Rectal smooth muscle tissue (tissue), 1 donor: ENCODE measurements at regions not wholly inside any gene's neighbourhood (a gene's known extent, or its start where the extent isn't known, plus 50 kb on each side); places are given as distances from the start of the nearest gene placed in this dataset.

Experiments
- H3K27ac ChIP-seq: one replicate; pipeline ENCODE4 v1.7.0; 2013; ENCODE audit warnings: low read depth, low read length, inconsistent platforms
- H3K27me3 ChIP-seq: one replicate; pipeline ENCODE4 v1.7.0; 2013; ENCODE audit warnings: low read length; ENCODE audit not compliant: control insufficient read depth, insufficient read depth
- H3K36me3 ChIP-seq: one replicate; pipeline ENCODE4 v1.7.0; 2013; ENCODE audit warnings: low read length; ENCODE audit not compliant: control insufficient read depth, insufficient read depth
- H3K4me1 ChIP-seq: one replicate; pipeline ENCODE4 v1.7.0; 2013; ENCODE audit warnings: low read length; ENCODE audit not compliant: control insufficient read depth, insufficient read depth
- H3K4me3 ChIP-seq: one replicate; pipeline ENCODE4 v1.7.0; 2013; ENCODE audit warnings: low read length
- H3K9ac ChIP-seq: one replicate; pipeline ENCODE4 v1.7.0; 2013; ENCODE audit warnings: low read length

DNA sequence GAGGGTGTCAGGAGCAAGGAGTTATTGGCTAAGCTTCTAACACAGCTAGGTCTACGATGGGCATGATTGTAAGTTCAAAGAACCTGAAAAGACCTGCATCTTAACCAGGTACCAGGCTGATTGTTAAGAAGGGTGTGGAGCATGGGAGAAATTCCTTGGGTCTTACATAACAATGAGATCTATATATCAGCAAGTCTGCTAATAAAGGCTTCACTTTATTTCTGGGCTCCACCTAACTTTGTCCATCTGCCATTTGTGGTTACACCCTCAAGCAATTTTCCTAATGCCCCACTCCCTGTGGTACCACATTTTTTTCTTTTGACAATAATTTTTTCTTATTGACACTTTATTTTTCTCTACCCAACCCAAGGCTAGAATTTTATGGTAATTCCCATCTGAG, 223.5 kb upstream of the JAG1 start:
- H3K4me1 ChIP-seq: no peaks in the 10 kb centered on the region
- H3K27ac ChIP-seq: no peak overlapping the region
- H3K27me3 ChIP-seq: no peaks in the 10 kb centered on the region
- no peak overlapping the region for H3K4me3 ChIP-seq
- H3K36me3 ChIP-seq: no peaks in the 10 kb centered on the region
- no peak overlapping the region for H3K9ac ChIP-seq

DNA sequence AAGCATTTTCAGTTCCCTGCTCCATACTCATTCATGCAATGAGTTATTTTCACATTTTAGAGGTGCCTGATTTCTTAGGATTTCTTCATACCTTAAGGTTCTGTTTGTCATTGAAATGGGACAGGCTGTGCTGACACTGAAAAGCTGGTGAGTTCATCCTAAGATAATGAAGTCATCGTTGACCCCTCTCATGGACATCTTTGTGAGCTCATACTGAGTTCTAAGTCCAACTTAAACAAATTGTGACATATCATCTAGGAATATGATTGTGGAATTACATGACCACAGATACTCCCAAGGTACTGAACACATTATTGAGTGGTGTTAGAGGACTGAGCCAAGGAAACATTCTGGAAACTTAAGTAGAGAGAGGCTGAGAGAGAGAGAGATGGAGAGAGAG, 224.8 kb upstream of the JAG1 start:
- Histone ChIP-seq H3K36me3 (no peaks in the 10 kb centered on the region), H3K27me3 (no peaks in the 10 kb centered on the region), H3K9ac (no peak overlapping the region), H3K4me1 (no peaks in the 10 kb centered on the region), H3K4me3 (no peak overlapping the region), H3K27ac (no peak overlapping the region)

DNA sequence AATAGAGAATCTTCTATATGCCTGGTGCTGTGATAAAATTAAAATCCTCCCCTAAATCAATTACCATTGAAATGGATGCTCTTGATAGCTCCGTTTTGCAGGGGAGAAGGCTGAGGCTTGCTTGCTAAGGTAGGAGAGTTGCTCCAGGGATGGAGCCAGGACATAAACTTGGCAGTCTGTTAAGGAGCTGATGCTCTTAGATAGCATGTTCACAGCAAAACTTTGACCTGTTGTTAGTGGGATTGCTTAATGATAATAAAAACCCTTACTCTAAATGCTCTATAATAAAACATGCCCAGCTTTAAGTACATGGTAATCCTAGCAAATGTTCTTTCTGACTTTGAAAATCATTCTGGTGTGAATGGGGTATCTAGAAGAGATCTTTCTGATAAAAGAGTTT, 228.4 kb upstream of the JAG1 start:
- H3K4me1 ChIP-seq: no peaks in the 10 kb centered on the region
- H3K9ac ChIP-seq: no peak overlapping the region
- no peaks in the 10 kb centered on the region for H3K36me3 ChIP-seq
- no peak overlapping the region for H3K27ac ChIP-seq
- H3K4me3 ChIP-seq: no peak overlapping the region
- H3K27me3 ChIP-seq: no peaks in the 10 kb centered on the region

DNA sequence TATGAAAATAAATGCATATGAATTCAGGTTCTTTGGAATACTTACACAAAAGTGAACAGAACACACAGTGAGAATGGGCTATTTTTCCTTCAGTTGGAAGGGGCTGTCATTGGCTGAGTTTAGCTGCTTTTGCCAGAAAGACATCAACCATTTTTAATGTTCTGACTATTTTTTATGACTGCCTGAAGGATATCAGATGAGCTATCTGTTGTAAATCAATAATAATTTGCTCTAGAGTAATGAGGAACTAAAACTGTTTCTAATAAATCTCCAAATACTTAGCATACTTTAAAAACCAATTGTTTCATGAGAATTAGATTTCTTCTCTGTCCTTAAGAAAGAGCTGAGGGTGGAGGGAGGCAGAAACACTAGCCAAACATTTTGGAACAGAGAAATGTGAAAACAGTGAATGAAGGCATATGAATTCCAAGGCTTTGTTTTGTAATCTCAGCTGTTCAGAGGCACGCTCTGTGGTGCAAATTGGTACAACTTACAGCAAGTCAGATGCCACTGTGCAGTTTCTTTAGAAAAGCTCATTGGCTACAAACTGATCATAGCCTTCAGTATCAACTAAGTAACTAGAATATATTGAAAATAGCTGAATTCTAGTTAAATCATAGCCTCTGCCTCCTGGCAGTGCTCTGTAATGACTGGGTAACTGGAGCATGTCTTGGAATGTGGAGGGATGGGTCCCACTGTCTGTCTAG, 228.9 kb upstream of the JAG1 start:
- no peaks in the 10 kb centered on the region for H3K4me1 ChIP-seq
- H3K36me3 ChIP-seq: no peaks in the 10 kb centered on the region
- H3K9ac ChIP-seq: no peak overlapping the region
- no peak overlapping the region for H3K4me3 ChIP-seq
- no peak overlapping the region for H3K27ac ChIP-seq
- H3K27me3 ChIP-seq: no peaks in the 10 kb centered on the region

DNA sequence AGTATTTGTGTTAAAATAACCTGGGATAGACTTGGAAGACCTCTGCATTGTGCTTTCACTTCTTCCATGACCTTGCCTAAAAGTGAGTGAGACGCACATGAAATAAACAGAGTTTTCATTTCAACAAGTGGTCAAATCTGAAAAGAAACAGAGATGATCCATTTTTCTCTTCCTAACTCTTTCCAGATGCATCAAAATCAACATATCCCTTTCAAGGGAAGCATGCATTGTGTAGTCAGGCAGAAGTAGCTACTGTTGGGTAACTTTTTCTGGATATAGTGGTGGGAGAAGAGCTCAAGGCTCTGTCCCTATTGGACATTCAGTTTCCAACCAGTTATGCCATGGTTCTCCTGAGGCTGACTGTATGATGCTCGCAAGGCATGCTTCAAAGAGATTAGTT, 233.0 kb upstream of the JAG1 start:
- Histone ChIP-seq H3K9ac (no peak overlapping the region), H3K36me3 (no peaks in the 10 kb centered on the region), H3K4me3 (no peak overlapping the region), H3K27me3 (no peaks in the 10 kb centered on the region), H3K4me1 (peaks cover 2% of the 10 kb centered on the region), H3K27ac (no peak overlapping the region)

DNA sequence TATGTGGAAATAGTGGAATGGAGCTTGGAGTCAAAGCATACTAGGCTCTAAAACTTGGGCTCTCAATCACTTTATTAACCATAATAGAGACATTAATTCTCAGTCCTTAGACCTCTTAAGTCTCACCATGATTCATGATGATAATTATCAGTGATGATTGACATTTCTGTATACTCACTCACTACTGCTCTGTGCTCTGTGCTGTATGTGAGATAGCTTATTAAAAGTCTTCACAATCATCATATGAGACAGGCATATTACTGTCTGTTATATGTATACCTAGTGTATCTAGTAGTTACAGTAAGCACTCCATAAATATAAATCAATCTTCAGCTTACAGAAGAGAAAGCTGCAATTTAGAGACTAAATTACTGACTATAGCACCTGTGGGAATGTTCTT, 236.0 kb upstream of the JAG1 start:
- Histone ChIP-seq H3K27ac (no peak overlapping the region), H3K4me1 (peaks cover 2% of the 10 kb centered on the region), H3K27me3 (no peaks in the 10 kb centered on the region), H3K36me3 (no peaks in the 10 kb centered on the region), H3K9ac (no peak overlapping the region), H3K4me3 (no peak overlapping the region)

DNA sequence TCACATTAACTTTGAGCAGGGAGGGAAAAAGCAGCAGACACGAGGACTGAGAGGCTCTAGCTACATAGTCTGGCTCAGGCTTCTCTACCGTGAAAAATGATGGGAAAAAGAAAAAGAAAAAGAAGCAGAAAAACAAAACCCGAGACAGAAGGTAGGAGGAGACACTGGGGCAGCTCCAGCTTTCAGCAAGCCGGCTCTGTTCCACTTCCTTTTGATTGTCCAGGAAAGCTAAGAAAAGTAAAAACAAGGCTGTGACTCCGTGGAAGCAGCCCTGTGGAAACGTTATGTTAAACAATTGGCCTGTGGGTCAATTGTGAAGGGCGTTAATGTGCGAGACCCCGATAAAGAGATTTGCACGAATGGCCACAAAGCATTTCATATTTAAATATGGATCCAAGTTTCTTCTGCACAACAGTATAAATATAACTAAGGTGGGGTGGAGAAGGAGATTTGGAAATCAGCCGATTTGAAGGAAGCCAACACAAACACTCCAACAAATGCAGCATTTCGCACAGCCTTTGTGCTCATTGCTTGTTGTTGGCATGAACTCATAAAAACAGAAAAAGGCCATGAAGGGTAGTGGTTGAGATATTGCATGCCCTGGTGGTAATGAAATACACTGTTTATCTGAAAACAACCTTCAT, 236.9 kb upstream of the JAG1 start:
- Histone ChIP-seq H3K4me3 (no peak overlapping the region), H3K27ac (no peak overlapping the region), H3K9ac (no peak overlapping the region), H3K27me3 (no peaks in the 10 kb centered on the region), H3K4me1 (peaks cover 2% of the 10 kb centered on the region), H3K36me3 (no peaks in the 10 kb centered on the region)

DNA sequence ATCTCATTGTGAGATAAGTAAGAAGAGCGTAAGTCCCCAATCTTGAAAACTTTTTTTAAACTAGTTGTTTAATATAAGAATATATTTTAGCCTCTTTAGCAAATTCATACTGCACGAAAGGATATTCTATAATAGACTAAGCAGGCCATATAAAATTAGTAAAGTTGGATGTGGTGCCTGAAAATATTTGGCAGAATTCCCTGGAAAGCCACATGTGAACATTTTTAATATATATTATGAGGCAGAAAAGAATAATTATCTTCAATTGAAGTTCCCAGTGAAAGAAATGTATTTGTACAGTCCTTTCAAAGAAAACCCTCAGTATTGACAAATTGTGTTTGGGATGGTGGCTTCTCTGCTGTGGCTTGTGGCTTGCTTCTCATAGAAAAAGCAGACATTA, 237.5 kb upstream of the JAG1 start:
- Histone ChIP-seq H3K4me3 (no peak overlapping the region), H3K4me1 (peaks cover 2% of the 10 kb centered on the region), H3K9ac (no peak overlapping the region), H3K27me3 (no peaks in the 10 kb centered on the region), H3K27ac (no peak overlapping the region), H3K36me3 (no peaks in the 10 kb centered on the region)

DNA sequence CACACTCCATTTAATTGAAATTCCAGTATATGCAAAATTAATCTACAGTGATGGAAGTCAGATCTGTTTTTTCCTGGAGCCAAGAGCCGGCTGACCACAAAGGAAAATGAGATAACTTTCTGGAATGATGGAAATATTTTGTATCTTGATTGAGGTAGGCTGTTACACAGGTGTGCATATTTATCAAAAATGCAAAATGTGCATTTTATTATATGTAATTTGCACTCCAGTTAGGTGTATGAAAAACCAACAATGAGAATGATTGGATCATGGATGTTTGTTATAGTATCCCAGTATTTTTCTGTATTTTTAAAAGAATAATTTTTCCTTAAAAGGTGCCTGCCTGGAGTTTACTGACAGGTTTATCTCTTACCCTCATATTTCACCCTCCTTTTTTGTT, 242.0 kb upstream of the JAG1 start:
- Histone ChIP-seq H3K4me1 (no peaks in the 10 kb centered on the region), H3K27me3 (no peaks in the 10 kb centered on the region), H3K9ac (no peak overlapping the region)

DNA sequence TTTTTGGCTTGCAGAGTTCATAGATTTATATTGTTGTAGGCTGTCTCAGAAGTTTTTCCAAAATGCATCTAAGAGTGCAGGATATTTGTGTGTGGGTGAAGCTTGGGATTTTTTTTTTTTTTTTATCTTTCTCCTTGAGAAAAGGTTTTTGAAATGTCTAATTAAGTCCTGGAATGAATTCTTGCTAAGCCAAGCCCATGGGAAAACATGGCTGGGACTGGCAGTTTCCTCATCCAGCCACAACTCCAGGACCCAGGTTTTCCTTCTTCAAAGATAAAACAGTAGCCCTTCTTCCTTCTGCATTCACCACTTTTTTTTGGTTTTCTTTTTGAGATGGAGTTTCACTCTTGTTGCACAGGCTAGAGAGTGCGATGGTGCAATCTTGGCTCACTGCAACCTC, 242.5 kb upstream of the JAG1 start:
- Histone ChIP-seq H3K27me3 (no peaks in the 10 kb centered on the region), H3K9ac (no peak overlapping the region), H3K27ac (no peak overlapping the region), H3K36me3 (no peaks in the 10 kb centered on the region), H3K4me3 (no peak overlapping the region), H3K4me1 (no peaks in the 10 kb centered on the region)

More for the DNA sequence above, 242.0 kb upstream of the JAG1 start:
- Histone ChIP-seq H3K36me3 (no peaks in the 10 kb centered on the region), H3K27ac (no peak overlapping the region), H3K4me3 (no peak overlapping the region)

DNA sequence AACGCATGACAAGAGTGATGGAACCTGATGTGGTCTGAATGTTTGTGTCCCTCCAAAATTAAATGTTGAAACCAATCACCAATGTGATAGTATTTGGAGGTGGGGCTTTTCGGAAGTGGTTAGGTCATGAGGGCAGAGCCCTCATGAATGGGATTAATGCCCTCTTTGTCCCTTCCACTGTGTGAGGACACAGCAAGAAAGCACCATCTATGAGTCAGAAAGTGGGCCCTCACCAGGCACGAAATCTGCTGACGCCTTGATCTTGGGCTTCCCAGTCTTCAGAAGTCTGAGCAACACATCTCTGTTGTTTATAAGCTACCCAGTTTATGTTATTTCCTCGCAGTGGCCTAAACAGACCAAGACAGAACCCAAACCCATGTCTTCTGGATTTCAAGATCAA, 244.0 kb upstream of the JAG1 start:
- no peak overlapping the region for H3K4me3 ChIP-seq
- no peak overlapping the region for H3K27ac ChIP-seq

DNA sequence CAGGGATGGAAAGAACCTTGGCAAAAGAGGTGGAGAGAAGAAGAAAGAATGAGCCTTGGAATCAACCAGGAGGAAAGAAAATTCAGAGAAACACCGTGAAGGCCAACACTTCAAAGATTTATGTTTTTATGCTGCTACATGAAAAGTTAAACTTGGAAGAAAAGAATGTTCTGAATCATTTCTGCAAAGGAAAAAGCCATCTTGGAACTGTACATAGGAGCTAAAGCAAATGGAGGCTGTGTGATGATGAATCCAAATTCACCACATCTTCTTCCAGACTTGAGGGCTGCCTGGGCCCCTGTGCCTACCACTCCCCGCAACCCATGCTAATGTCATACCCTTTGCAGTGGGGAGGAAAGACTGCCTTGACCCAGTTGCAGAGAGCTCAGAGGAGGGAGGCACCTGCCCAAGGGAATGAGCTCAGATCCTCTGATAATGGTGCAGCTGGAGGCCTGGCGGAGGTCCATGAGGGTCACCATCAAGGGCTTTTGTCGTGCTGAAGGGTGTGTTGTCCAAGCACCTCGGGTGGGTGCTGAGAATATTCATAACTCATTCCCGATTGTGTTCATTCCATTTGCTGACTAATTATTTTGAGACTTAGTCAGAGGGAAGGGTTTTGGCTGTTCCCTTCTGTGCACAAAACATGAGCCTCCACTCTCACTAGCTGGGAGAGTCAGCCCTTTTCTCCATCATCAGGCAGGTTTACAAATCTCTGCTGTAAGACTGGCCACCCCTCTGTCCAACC, 245.8 kb upstream of the JAG1 start:
- no peak overlapping the region for H3K27ac ChIP-seq
- no peak overlapping the region for H3K4me3 ChIP-seq
- no peaks in the 10 kb centered on the region for H3K27me3 ChIP-seq
- no peak overlapping the region for H3K9ac ChIP-seq
- no peaks in the 10 kb centered on the region for H3K36me3 ChIP-seq
- H3K4me1 ChIP-seq: no peaks in the 10 kb centered on the region

More for the DNA sequence above, 244.0 kb upstream of the JAG1 start:
- Histone ChIP-seq H3K4me1 (no peaks in the 10 kb centered on the region), H3K27me3 (no peaks in the 10 kb centered on the region), H3K36me3 (no peaks in the 10 kb centered on the region), H3K9ac (no peak overlapping the region)
